SIG-M5 treated with dmso at 0.1 percent for 504 hours (cell line): ENCODE measurements at regions not wholly inside any gene's neighbourhood (a gene's known extent, or its start where the extent isn't known, plus 50 kb on each side); places are given as distances from the start of the nearest gene placed in this dataset.
"Not testable (repeated sequence)": the region's sequence is repeated elsewhere in the genome, so short reads cannot be mapped to it uniquely, and the experiment has no call there.

Experiments used
- DNase-seq: peaks from one replicate; lab custom pipeline; 2025; ENCODE audit not compliant: unreplicated experiment; lab: John Stamatoyannopoulos, UW

- DNase-seq = not testable (repeated sequence)
Measured at GRCh38 chr9:39559384-39559783, 203.9 kb downstream of the SPATA31A1 start.

GRCh38 chr9:39566782-39567181 lies 211.3 kb downstream of the SPATA31A1 start:
- DNase-seq = not testable (repeated sequence)

GRCh38 chr9:39567396-39567795 lies 211.9 kb downstream of the SPATA31A1 start:
- DNase-seq = not testable (repeated sequence)

GRCh38 chr9:39568900-39569299 lies 213.4 kb downstream of the SPATA31A1 start:
- not testable (repeated sequence) for DNase-seq

- not testable (repeated sequence) for DNase-seq
Measured at GRCh38 chr9:39573024-39574022, 217.9 kb downstream of the SPATA31A1 start.

- DNase-seq = not testable (repeated sequence)
Measured at GRCh38 chr9:39579000-39579399, 223.5 kb downstream of the SPATA31A1 start.

- not testable (repeated sequence) for DNase-seq
Measured at GRCh38 chr9:39581296-39581695, 225.8 kb downstream of the SPATA31A1 start.

- DNase-seq = not testable (repeated sequence)
Measured at GRCh38 chr9:39582677-39583412, 227.4 kb downstream of the SPATA31A1 start.

- DNase-seq = not testable (repeated sequence)
Measured at GRCh38 chr9:39583413-39583747, 227.9 kb downstream of the SPATA31A1 start.

GRCh38 chr9:39585233-39585632 lies 229.8 kb downstream of the SPATA31A1 start:
- not testable (repeated sequence) for DNase-seq

- no peak for DNase-seq
Measured at GRCh38 chr9:39587844-39588499, 232.5 kb downstream of the SPATA31A1 start.

- DNase-seq = no peak
Measured at GRCh38 chr9:39588500-39589137, 233.2 kb downstream of the SPATA31A1 start.

GRCh38 chr9:39604089-39604488 lies 248.6 kb downstream of the SPATA31A1 start:
- DNase-seq = not testable (repeated sequence)

- DNase-seq = not testable (repeated sequence)
Measured at GRCh38 chr9:39611449-39612231, 256.2 kb downstream of the SPATA31A1 start.

- DNase-seq = not testable (repeated sequence)
Measured at GRCh38 chr9:39616480-39616879, 261.0 kb downstream of the SPATA31A1 start.

- DNase-seq = not testable (repeated sequence)
Measured at GRCh38 chr9:39624048-39624447, 268.6 kb downstream of the SPATA31A1 start.

- not testable (repeated sequence) for DNase-seq
Measured at GRCh38 chr9:39632071-39632470, 276.6 kb downstream of the SPATA31A1 start.

- not testable (repeated sequence) for DNase-seq
Measured at GRCh38 chr9:39649029-39649428, 293.6 kb downstream of the SPATA31A1 start.

GRCh38 chr9:39656960-39657603 lies 301.6 kb downstream of the SPATA31A1 start:
- not testable (repeated sequence) for DNase-seq
